ENCODE measurements at regions not wholly inside any gene's neighbourhood (a gene's known extent, or its start where the extent isn't known, plus 50 kb on each side); places are given as distances from the start of the nearest gene placed in this dataset.

- H3K27ac ChIP-seq (replicated peaks; ENCODE audit: low read length): no peak overlapping the region
- no peak overlapping the region for H3K9ac ChIP-seq (ENCODE audit: low read depth, low read length, poor library complexity)
- H3K4ac ChIP-seq (ENCODE audit: low read length): no peak overlapping the region
- H3K9me3 ChIP-seq (replicated peaks in 1 of 2; ENCODE audit: control insufficient read depth in 2 of 2, insufficient read depth in 1 of 2, low read depth in 1 of 2, low read length in 2 of 2): peaks cover 0 to 2% of the 10 kb centered on the region in 2 donors
- H2BK12ac ChIP-seq (ENCODE audit: low read length): no peak overlapping the region
- H4K8ac ChIP-seq (ENCODE audit: low read depth, low read length): no peak overlapping the region
- no peak overlapping the region for H4K91ac ChIP-seq (ENCODE audit: low read depth, low read length, poor library complexity)
- H3K4me1 ChIP-seq (ENCODE audit: control insufficient read depth in 2 of 2, insufficient read depth in 1 of 2, low read depth in 1 of 2, low read length in 2 of 2): peaks cover 0 to 4% of the 10 kb centered on the region in 2 donors
- H3K79me1 ChIP-seq (ENCODE audit: low read depth, low read length): no peaks in the 10 kb centered on the region
- no peak overlapping the region for H2BK15ac ChIP-seq (ENCODE audit: low read length)
- H3K27me3 ChIP-seq (ENCODE audit: control insufficient read depth in 3 of 3, insufficient read depth in 3 of 3, low read depth in 1 of 3, low read length in 3 of 3): peaks cover 0 to 2% (median 0%) of the 10 kb centered on the region in 3 experiments
- H2AK5ac ChIP-seq (ENCODE audit: low read depth, low read length): no peak overlapping the region
- no peak overlapping the region for H2AFZ ChIP-seq (ENCODE audit: low read length)
- no peak overlapping the region for H3K14ac ChIP-seq (ENCODE audit: low read length)
- H3K23ac ChIP-seq (ENCODE audit: low read depth, low read length, poor library complexity): no peak overlapping the region
- no peak overlapping the region for H3K4me2 ChIP-seq (ENCODE audit: insufficient read depth, low read length, poor library complexity, severe bottlenecking)
- no peak for DNase-seq (ENCODE audit: low spot score)
- no CpG with 5 or more reads among the region's 7 CpGs for WGBS, 2 donors (ENCODE audit: extremely low coverage in 2 of 2, insufficient read length in 2 of 2, insufficient replicate concordance in 1 of 2)
- no peak overlapping the region for H3K18ac ChIP-seq (ENCODE audit: low read length)
- H3K36me3 ChIP-seq (replicated peaks in 1 of 2; ENCODE audit: control insufficient read depth in 2 of 2, insufficient read depth in 2 of 2, low read length in 2 of 2): no peaks in the 10 kb centered on the region
- H2BK5ac ChIP-seq (ENCODE audit: low read length): no peak overlapping the region
- H3K4me3 ChIP-seq (ENCODE audit: low read length in 2 of 2): no peak overlapping the region
- H2BK120ac ChIP-seq (ENCODE audit: low read depth, low read length): no peak overlapping the region
Measured at GRCh38 chr2:118493213-118493612, 354.2 kb downstream of the EN1 start.

GRCh38 chr2:118492335-118492734 is 355.1 kb downstream of the EN1 start:
- Histone ChIP-seq H3K4me1 (ENCODE audit: control insufficient read depth in 2 of 2, insufficient read depth in 1 of 2, low read depth in 1 of 2, low read length in 2 of 2) (peaks cover 0 to 4% of the 10 kb centered on the region in 2 donors), H3K27me3 (ENCODE audit: control insufficient read depth in 3 of 3, insufficient read depth in 3 of 3, low read depth in 1 of 3, low read length in 3 of 3) (peaks cover 0 to 5% (median 0%) of the 10 kb centered on the region in 3 experiments), H2BK15ac (ENCODE audit: low read length) (no peak overlapping the region), H3K4me3 (ENCODE audit: low read length in 2 of 2) (no peak overlapping the region), H3K79me1 (ENCODE audit: low read depth, low read length) (no peaks in the 10 kb centered on the region), H3K27ac (replicated peaks; ENCODE audit: low read length) (no peak overlapping the region), H2BK5ac (ENCODE audit: low read length) (no peak overlapping the region), H4K8ac (ENCODE audit: low read depth, low read length) (no peak overlapping the region), H2BK120ac (ENCODE audit: low read depth, low read length) (no peak overlapping the region), H3K4ac (ENCODE audit: low read length) (no peak overlapping the region), H3K36me3 (replicated peaks in 1 of 2; ENCODE audit: control insufficient read depth in 2 of 2, insufficient read depth in 2 of 2, low read length in 2 of 2) (no peaks in the 10 kb centered on the region), H2AFZ (ENCODE audit: low read length) (no peak overlapping the region), H3K18ac (ENCODE audit: low read length) (no peak overlapping the region), H3K9ac (ENCODE audit: low read depth, low read length, poor library complexity) (no peak overlapping the region), H2AK5ac (ENCODE audit: low read depth, low read length) (no peak overlapping the region), H3K4me2 (ENCODE audit: insufficient read depth, low read length, poor library complexity, severe bottlenecking) (no peak overlapping the region), H4K91ac (ENCODE audit: low read depth, low read length, poor library complexity) (no peak overlapping the region), H3K23ac (ENCODE audit: low read depth, low read length, poor library complexity) (no peak overlapping the region), H3K14ac (ENCODE audit: low read length) (no peak overlapping the region), H2BK12ac (ENCODE audit: low read length) (no peak overlapping the region), H3K9me3 (replicated peaks in 1 of 2; ENCODE audit: control insufficient read depth in 2 of 2, insufficient read depth in 1 of 2, low read depth in 1 of 2, low read length in 2 of 2) (peaks cover 0 to 2% of the 10 kb centered on the region in 2 donors)
- DNase-seq (ENCODE audit: low spot score): no peak

GRCh38 chr2:118490330-118490729 is 357.1 kb downstream of the EN1 start:
- no peak overlapping the region for H3K18ac ChIP-seq (ENCODE audit: low read length)
- H2AK5ac ChIP-seq (ENCODE audit: low read depth, low read length): no peak overlapping the region
- H4K8ac ChIP-seq (ENCODE audit: low read depth, low read length): no peak overlapping the region
- peaks cover 0 to 2% of the 10 kb centered on the region in 2 donors for H3K9me3 ChIP-seq (replicated peaks in 1 of 2; ENCODE audit: control insufficient read depth in 2 of 2, insufficient read depth in 1 of 2, low read depth in 1 of 2, low read length in 2 of 2)
- peaks cover 0 to 5% (median 0%) of the 10 kb centered on the region in 3 experiments for H3K27me3 ChIP-seq (ENCODE audit: control insufficient read depth in 3 of 3, insufficient read depth in 3 of 3, low read depth in 1 of 3, low read length in 3 of 3)
- H2AFZ ChIP-seq (ENCODE audit: low read length): no peak overlapping the region
- no peak overlapping the region for H3K14ac ChIP-seq (ENCODE audit: low read length)
- H3K4me1 ChIP-seq (ENCODE audit: control insufficient read depth in 2 of 2, insufficient read depth in 1 of 2, low read depth in 1 of 2, low read length in 2 of 2): peaks cover 0 to 4% of the 10 kb centered on the region in 2 donors
- no peaks in the 10 kb centered on the region for H3K36me3 ChIP-seq (replicated peaks in 1 of 2; ENCODE audit: control insufficient read depth in 2 of 2, insufficient read depth in 2 of 2, low read length in 2 of 2)
- H3K23ac ChIP-seq (ENCODE audit: low read depth, low read length, poor library complexity): no peak overlapping the region
- no peak overlapping the region for H4K91ac ChIP-seq (ENCODE audit: low read depth, low read length, poor library complexity)
- H3K4me3 ChIP-seq (ENCODE audit: low read length in 2 of 2): no peak overlapping the region
- H3K9ac ChIP-seq (ENCODE audit: low read depth, low read length, poor library complexity): no peak overlapping the region
- no peak overlapping the region for H2BK15ac ChIP-seq (ENCODE audit: low read length)
- DNase-seq (ENCODE audit: low spot score): no peak
- no peak overlapping the region for H2BK12ac ChIP-seq (ENCODE audit: low read length)
- no peak overlapping the region for H3K4me2 ChIP-seq (ENCODE audit: insufficient read depth, low read length, poor library complexity, severe bottlenecking)
- H2BK5ac ChIP-seq (ENCODE audit: low read length): no peak overlapping the region
- no CpG with 5 or more reads among the region's 4 CpGs for WGBS, 2 donors (ENCODE audit: extremely low coverage in 2 of 2, insufficient read length in 2 of 2, insufficient replicate concordance in 1 of 2)
- H3K4ac ChIP-seq (ENCODE audit: low read length): no peak overlapping the region
- H2BK120ac ChIP-seq (ENCODE audit: low read depth, low read length): no peak overlapping the region
- no peak overlapping the region for H3K27ac ChIP-seq (replicated peaks; ENCODE audit: low read length)
- H3K79me1 ChIP-seq (ENCODE audit: low read depth, low read length): no peaks in the 10 kb centered on the region

DNA sequence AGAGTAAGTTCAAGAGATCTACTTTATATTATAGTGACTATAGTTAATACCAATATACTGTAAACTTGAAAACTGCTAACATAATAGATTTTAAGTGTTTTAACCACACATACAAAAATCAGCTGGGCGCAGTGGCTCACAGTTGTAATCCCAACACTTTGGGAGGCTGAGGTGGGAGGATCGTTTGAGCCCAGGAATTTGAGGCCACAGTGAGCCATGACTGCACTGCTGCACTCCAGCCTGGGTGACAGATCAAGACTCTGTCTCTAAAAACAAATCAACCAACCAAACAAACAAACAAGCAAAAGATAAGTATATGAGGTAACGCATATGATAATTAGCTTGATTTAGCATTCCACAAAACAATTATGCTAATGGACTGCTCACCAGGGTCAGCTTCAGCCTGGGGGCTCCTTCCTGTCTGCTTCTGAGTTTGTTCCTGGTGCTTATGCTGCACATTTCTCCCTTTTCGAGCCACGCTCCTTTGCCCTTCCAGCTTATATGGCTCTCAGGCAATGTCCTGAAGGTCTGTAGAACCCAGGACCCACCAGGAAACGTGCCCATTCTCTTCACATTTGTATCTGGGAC is 357.6 kb downstream of the EN1 start:
- peaks cover 0 to 2% of the 10 kb centered on the region in 2 donors for H3K9me3 ChIP-seq (replicated peaks in 1 of 2; ENCODE audit: control insufficient read depth in 2 of 2, insufficient read depth in 1 of 2, low read depth in 1 of 2, low read length in 2 of 2)
- no peak overlapping the region for H2BK5ac ChIP-seq (ENCODE audit: low read length)
- H2AFZ ChIP-seq (ENCODE audit: low read length): no peak overlapping the region
- no peak overlapping the region for H3K27ac ChIP-seq (replicated peaks; ENCODE audit: low read length)
- no peak overlapping the region for H3K14ac ChIP-seq (ENCODE audit: low read length)
- H3K9ac ChIP-seq (ENCODE audit: low read depth, low read length, poor library complexity): no peak overlapping the region
- H3K4me2 ChIP-seq (ENCODE audit: insufficient read depth, low read length, poor library complexity, severe bottlenecking): no peak overlapping the region
- H4K91ac ChIP-seq (ENCODE audit: low read depth, low read length, poor library complexity): no peak overlapping the region
- H3K4ac ChIP-seq (ENCODE audit: low read length): no peak overlapping the region
- no peak overlapping the region for H2BK15ac ChIP-seq (ENCODE audit: low read length)
- no peak overlapping the region for H3K23ac ChIP-seq (ENCODE audit: low read depth, low read length, poor library complexity)
- H4K8ac ChIP-seq (ENCODE audit: low read depth, low read length): no peak overlapping the region
- H3K27me3 ChIP-seq (ENCODE audit: control insufficient read depth in 3 of 3, insufficient read depth in 3 of 3, low read depth in 1 of 3, low read length in 3 of 3): peaks cover 0 to 5% (median 0%) of the 10 kb centered on the region in 3 experiments
- DNase-seq (ENCODE audit: low spot score): no peak
- H3K4me3 ChIP-seq (ENCODE audit: low read length in 2 of 2): no peak overlapping the region
- no peaks in the 10 kb centered on the region for H3K79me1 ChIP-seq (ENCODE audit: low read depth, low read length)
- no peak overlapping the region for H2AK5ac ChIP-seq (ENCODE audit: low read depth, low read length)
- peaks cover 0 to 4% of the 10 kb centered on the region in 2 donors for H3K4me1 ChIP-seq (ENCODE audit: control insufficient read depth in 2 of 2, insufficient read depth in 1 of 2, low read depth in 1 of 2, low read length in 2 of 2)
- no CpG with 5 or more reads among the region's 6 CpGs for WGBS, 2 donors (ENCODE audit: extremely low coverage in 2 of 2, insufficient read length in 2 of 2, insufficient replicate concordance in 1 of 2)
- no peak overlapping the region for H2BK120ac ChIP-seq (ENCODE audit: low read depth, low read length)
- H3K36me3 ChIP-seq (replicated peaks in 1 of 2; ENCODE audit: control insufficient read depth in 2 of 2, insufficient read depth in 2 of 2, low read length in 2 of 2): no peaks in the 10 kb centered on the region
- no peak overlapping the region for H2BK12ac ChIP-seq (ENCODE audit: low read length)
- no peak overlapping the region for H3K18ac ChIP-seq (ENCODE audit: low read length)
